GM12872 (cell line): ENCODE measurements at regions not wholly inside any gene's neighbourhood (a gene's known extent, or its start where the extent isn't known, plus 50 kb on each side); places are given as distances from the start of the nearest gene placed in this dataset.

ENCODE experiments used
- TF ChIP-seq, protein P1 (sequence below): IDR thresholded peaks from 3 replicates; pipeline ENCODE4 v1.5.1; 2011; ENCODE audit warnings: low read depth, mild to moderate bottlenecking, low read length, moderate library complexity; ENCODE audit not compliant: insufficient read depth

DNA sequence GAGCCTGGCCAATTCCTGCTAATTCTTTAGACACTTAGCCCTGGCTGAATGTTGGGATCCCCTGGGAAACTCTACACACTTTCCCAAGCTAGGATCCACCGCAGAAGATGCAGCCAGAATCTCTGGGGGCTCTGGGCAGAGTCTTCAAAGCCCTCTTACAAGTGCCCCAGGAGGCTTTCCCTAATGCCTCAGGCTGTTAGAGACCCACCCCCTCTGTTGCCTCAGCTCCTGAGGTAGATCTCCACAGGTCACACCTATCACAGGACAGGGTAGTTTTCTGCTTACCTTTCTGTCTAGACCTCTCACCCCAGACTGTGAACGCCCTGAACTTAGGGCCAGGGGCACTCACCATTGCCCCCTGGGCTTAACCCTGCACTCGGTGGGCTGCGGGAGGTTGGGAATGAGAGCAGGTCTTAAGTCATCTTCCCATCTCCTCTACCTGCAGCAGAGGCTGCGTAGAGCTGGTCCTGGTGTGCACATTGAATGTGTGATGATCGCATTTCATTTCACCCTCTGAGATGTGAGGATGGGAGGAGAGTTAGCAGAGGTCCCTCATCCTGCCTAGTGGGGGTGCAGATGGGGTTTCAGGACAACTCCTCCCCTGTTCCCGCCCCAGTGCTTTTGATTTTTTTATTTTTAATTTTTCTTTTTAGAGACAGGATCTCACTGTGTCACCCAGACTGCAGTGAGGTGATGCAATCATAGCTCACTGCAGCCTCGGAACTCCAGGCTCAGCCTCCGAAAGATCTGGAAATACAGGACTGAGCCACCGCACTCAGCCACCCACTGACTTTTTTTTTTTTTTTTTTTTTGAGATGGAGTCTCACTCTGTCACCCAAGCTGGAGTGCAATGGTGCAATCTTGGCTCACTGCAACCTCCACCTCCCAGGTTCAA is 89.0 kb upstream of the LHX1 start:
- TF ChIP-seq, protein P1, sequence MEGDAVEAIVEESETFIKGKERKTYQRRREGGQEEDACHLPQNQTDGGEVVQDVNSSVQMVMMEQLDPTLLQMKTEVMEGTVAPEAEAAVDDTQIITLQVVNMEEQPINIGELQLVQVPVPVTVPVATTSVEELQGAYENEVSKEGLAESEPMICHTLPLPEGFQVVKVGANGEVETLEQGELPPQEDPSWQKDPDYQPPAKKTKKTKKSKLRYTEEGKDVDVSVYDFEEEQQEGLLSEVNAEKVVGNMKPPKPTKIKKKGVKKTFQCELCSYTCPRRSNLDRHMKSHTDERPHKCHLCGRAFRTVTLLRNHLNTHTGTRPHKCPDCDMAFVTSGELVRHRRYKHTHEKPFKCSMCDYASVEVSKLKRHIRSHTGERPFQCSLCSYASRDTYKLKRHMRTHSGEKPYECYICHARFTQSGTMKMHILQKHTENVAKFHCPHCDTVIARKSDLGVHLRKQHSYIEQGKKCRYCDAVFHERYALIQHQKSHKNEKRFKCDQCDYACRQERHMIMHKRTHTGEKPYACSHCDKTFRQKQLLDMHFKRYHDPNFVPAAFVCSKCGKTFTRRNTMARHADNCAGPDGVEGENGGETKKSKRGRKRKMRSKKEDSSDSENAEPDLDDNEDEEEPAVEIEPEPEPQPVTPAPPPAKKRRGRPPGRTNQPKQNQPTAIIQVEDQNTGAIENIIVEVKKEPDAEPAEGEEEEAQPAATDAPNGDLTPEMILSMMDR = no peak

- TF ChIP-seq, protein P1 = peak; percentile 22; the same call in 1 of the 3 replicates
These were observed 87.4 kb upstream of the LHX1 start for GRCh38 chr17:36849871-36850348.

DNA sequence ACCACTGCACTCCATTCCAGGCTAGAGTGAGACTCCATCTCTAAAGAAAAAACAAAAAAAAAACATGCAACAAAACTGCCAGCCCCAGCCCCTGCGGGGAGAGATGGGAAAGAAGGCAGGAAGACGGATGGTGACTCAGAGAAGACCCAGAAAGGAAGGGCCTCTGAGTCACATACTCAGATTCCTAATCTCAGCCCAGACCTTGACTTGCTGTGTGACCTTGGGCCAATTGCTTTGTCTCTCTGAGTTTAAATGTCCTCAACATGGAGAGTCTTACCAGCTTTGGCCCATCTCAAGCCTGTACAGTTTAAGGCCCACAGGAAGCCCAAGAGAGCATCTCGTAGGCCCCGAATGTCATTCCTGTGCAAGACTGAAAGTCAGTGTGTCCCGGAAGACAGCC is 86.5 kb upstream of the LHX1 start:
- TF ChIP-seq, protein P1 = no peak

DNA sequence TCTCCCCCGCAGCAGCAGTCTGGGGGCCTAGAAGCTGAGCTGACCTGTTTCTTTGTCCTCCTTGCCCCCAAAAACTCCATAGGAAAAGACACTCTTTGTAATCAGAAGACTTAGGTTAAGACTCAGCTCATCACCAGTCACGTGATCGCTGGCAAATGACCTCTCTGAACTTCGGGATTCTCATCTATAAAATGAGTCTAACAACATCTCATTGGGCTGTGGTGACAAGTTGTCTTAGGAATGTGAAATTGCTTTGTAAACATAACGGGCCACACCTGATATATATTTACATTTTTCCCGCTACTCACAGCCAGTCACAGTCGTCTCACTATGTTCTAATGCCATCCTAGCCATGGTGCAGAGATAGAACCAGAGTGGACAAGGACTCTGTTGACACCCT is 86.0 kb upstream of the LHX1 start:
- TF ChIP-seq, protein P1 = no peak

DNA sequence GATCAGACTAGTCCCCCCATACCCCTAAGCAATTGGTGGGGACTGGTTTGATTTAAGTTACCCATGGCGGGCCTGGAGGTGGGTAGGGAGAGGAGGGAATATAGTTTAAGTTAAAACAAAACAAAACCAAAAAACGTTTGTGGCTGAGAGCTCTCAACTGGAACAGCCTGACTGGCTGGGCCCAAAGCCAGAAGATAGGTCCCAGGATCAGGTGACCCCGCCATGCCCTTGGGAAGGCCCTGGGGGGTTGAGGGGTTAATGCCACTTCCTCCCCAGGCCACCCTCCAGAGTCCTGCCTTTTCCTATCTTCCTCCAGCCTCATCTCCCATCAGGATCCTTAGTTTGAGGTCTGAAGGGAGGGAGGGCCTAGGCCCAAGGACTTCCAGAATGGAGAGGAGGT is 82.3 kb upstream of the LHX1 start:
- TF ChIP-seq, protein P1 = no peak

DNA sequence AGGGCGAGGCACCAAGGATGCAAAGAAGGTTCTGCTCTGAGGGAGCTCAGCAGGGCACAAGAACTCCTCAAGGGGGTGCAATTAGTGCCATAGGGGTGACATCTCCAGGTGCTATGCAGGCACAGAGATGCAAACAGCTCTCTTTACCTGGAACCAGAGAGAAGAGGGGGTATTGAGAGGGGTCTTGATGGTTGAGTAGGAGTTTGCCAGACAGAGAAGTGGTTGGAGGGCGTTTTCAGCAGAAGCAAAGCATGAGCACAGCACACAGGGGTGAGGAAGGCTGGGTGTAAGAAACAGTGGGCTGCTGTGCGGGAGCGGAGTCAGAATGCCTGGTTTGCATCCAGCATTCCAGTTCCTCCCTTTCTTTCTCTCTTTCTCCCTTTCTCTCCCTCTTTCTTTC is 81.8 kb upstream of the LHX1 start:
- TF ChIP-seq, protein P1 = no peak

DNA sequence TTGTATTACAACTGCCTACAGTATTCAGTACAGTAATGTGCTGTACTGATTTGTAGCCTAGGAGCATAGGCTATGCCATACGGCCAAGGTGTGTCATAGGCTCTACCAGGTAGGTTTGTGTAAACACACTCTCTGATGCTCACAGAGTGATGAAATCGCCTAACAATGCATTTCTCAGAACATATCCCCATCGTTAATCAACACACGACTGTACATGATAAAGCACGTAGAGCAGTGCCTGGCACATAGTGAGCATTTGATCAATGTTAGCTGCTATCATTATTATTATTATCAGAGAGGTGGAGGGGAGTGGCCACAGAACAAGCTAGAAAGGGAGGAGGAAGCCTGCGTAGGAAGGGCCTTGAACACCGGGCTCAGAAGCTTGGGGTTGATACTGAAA is 81.1 kb upstream of the LHX1 start:
- TF ChIP-seq, protein P1 = no peak
